Mucosa of descending colon (tissue), 3 donors: ENCODE measurements at regions not wholly inside any gene's neighbourhood (a gene's known extent, or its start where the extent isn't known, plus 50 kb on each side); places are given as distances from the start of the nearest gene placed in this dataset.

Experiments
- ATAC-seq: fragments of 200-7000 bp; cut with Tn5 transposase; one replicate; pipeline ENCODE4 v1.9.1; 2020; ENCODE audit warnings: mild to moderate bottlenecking, moderate library complexity
- DNase-seq, 3 donors: peaks; one replicate each; pipeline ENCODE4 v3.0.0-alpha.2; 2020
- H3K36me3 ChIP-seq: fragments of 200-600 bp; one replicate; pipeline ENCODE4 v1.8.0; 2021; ENCODE audit warnings: low read depth, mild to moderate bottlenecking
- H3K4me1 ChIP-seq: fragments of 200-600 bp; one replicate; pipeline ENCODE4 v1.8.0; 2021; ENCODE audit warnings: low read depth, mild to moderate bottlenecking
- H3K4me3 ChIP-seq: fragments of 200-600 bp; one replicate; pipeline ENCODE4 v1.8.0; 2021; ENCODE audit warnings: mild to moderate bottlenecking
- H3K9me3 ChIP-seq: fragments of 200-600 bp; one replicate; pipeline ENCODE4 v1.8.0; 2021; ENCODE audit warnings: mild to moderate bottlenecking
- CTCF ChIP-seq: fragments of 200-600 bp; IDR thresholded peaks from one replicate; pipeline ENCODE4 v1.8.0; 2022; ENCODE audit warnings: antibody characterized with exemption, mild to moderate bottlenecking
- intact Hi-C, 2 donors: fragments of 100-400 bp; cut with DNase I in 1 of 2; cut with micrococcal nuclease in 1 of 2; formaldehyde crosslinking; loops; one replicate each; pipeline versions ENCODE4 v1.11.0 to v1.11.1; 2022; cut with DNase I, micrococcal nuclease
- donor health status: DM: no; HTN: no; CAD: no; lungs with moderate emphysema.
- donor health status: DM: no; HTN: no; CAD: no.
- donor health status: DM: no; HTN: yes; CAD: no.

GRCh38 chr15:70440416-70441138 lies 322.8 kb downstream of the UACA start:
- no peak overlapping the region for H3K4me3 ChIP-seq
- H3K36me3 ChIP-seq: no peaks in the 10 kb centered on the region
- intact Hi-C loops: no loop called here
- H3K4me1 ChIP-seq: no peaks in the 10 kb centered on the region
- no peak for TF ChIP-seq CTCF
- DNase-seq: no peak
- no peaks in the 10 kb centered on the region for H3K9me3 ChIP-seq
- ATAC-seq: no peak

GRCh38 chr15:70439880-70440279 lies 323.5 kb downstream of the UACA start:
- Histone ChIP-seq H3K4me3 (no peak overlapping the region), H3K4me1 (no peaks in the 10 kb centered on the region), H3K36me3 (no peaks in the 10 kb centered on the region), H3K9me3 (no peaks in the 10 kb centered on the region)
- no peak for TF ChIP-seq CTCF
- DNase-seq: no peak
- intact Hi-C loops: no loop called here
- ATAC-seq: no peak

- H3K36me3 ChIP-seq: no peaks in the 10 kb centered on the region
These were observed 324.0 kb downstream of the UACA start for GRCh38 chr15:70439304-70439877.

GRCh38 chr15:70438776-70439175 lies 324.6 kb downstream of the UACA start:
- H3K9me3 ChIP-seq: no peaks in the 10 kb centered on the region
- ATAC-seq (no peak), DNase-seq (no peak)
- intact Hi-C loops: no loop called here
- no peaks in the 10 kb centered on the region for H3K4me1 ChIP-seq
- no peaks in the 10 kb centered on the region for H3K36me3 ChIP-seq
- no peak for TF ChIP-seq CTCF
- H3K4me3 ChIP-seq: no peak overlapping the region

More at GRCh38 chr15:70439304-70439877, 324.0 kb downstream of the UACA start:
- no peak for ATAC-seq
- intact Hi-C loops: no loop called here
- no peak overlapping the region for H3K4me3 ChIP-seq
- no peaks in the 10 kb centered on the region for H3K4me1 ChIP-seq
- TF ChIP-seq CTCF: no peak
- DNase-seq: no peak
- no peaks in the 10 kb centered on the region for H3K9me3 ChIP-seq

- ATAC-seq (no peak), DNase-seq (no peak)
- intact Hi-C loops: no loop called here
- H3K4me3 ChIP-seq: no peak overlapping the region
- H3K36me3 ChIP-seq: no peaks in the 10 kb centered on the region
- TF ChIP-seq CTCF: no peak
- no peaks in the 10 kb centered on the region for H3K9me3 ChIP-seq
- no peaks in the 10 kb centered on the region for H3K4me1 ChIP-seq
These were observed 325.4 kb downstream of the UACA start for GRCh38 chr15:70437882-70438451.
